Iris pigment epithelial cell (primary cell): ENCODE measurements at regions not wholly inside any gene's neighbourhood (a gene's known extent, or its start where the extent isn't known, plus 50 kb on each side); places are given as distances from the start of the nearest gene placed in this dataset.
A peak's percentile ranks its signal among the peaks of the same experiment; 100 is the strongest.
"Not testable (repeated sequence)": the region's sequence is repeated elsewhere in the genome, so short reads cannot be mapped to it uniquely, and the experiment has no call there.

Source experiments
- DNase-seq: peaks from one replicate; pipeline ENCODE4 v3.0.0-alpha.2; 2011; ENCODE audit warnings: low read depth

GRCh38 chr2:130251535-130251872 lies 53.3 kb upstream of the TUBA3E start:
- peak; percentile 8 for DNase-seq

DNA sequence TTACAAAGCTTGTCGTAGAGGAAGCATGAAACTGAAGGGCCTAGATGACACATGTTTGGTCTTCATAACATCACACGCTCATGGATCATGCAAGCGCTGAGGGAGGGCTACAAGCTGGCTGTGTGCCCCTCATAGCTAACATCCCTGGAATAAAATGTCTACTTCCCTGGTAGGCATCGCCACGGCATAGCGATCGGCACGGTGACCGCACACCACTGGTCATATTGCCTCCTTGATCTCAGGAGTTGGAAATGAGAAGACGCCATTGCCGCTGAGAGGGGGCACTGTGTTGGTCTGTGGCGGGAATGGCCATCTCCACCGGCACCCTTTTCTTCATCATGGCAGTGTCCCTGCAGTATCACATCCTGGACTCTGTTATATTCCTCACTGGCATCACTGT lies 50.1 kb upstream of the TUBA3E start:
- not testable (repeated sequence) for DNase-seq
